Uterus (tissue), 2 donors: ENCODE measurements at regions not wholly inside any gene's neighbourhood (a gene's known extent, or its start where the extent isn't known, plus 50 kb on each side); places are given as distances from the start of the nearest gene placed in this dataset.

Experiments
- CTCF ChIP-seq, 4 experiments: fragments of 200-600 bp in 2 of 4; fragments of 450-650 bp in 2 of 4; sonication (generic) in 2 of 4; IDR thresholded peaks; one replicate each; pipeline ENCODE4 v1.5.1; 2016 to 2019; ENCODE audit warnings: antibody characterized with exemption in 4 of 4, mild to moderate bottlenecking in 2 of 4, moderate library complexity in 1 of 4
- POLR2A ChIP-seq, 2 donors: fragments of 450-650 bp; IDR thresholded peaks; one replicate each; pipeline ENCODE4 v1.6.1; 2016; ENCODE audit warnings: antibody characterized with exemption in 2 of 2, mild to moderate bottlenecking in 1 of 2, moderate library complexity in 1 of 2

- TF ChIP-seq CTCF (IDR thresholded peaks at IDR 0.05) (no peak), POLR2A (IDR thresholded peaks at IDR 0.05) (no peak)
These were observed 85.3 kb downstream of the MATN1 start for GRCh38 chr1:30638086-30638485.
